Stomach (tissue), 8 donors: ENCODE measurements at regions not wholly inside any gene's neighbourhood (a gene's known extent, or its start where the extent isn't known, plus 50 kb on each side); places are given as distances from the start of the nearest gene placed in this dataset.

ENCODE experiments used
- DNase-seq, 2 donors: peaks; one replicate each; pipeline versions ENCODE4 v3.0.0 to v3.0.0-alpha.2; 2013 to 2019
- H3K27ac ChIP-seq, 5 donors: fragments of 200-600 bp in 4 of 5; sonication (generic) in 4 of 5; one replicate each; pipeline ENCODE4 v1.5.1; 2013 to 2019; ENCODE audit warnings: mild to moderate bottlenecking in 1 of 5, moderate library complexity in 1 of 5
- H3K27me3 ChIP-seq, 3 donors: fragments of 200-600 bp; sonication (generic); one replicate each; pipeline ENCODE4 v1.5.1; 2017 to 2019; ENCODE audit warnings: mixed run types in 1 of 3
- H3K36me3 ChIP-seq, 4 donors: fragments of 200-600 bp; sonication (generic); 1 replicate in 3 of 4; 2 replicates in 1 of 4; pipeline ENCODE4 v1.5.1; 2016 to 2019
- H3K4me1 ChIP-seq, 4 donors: fragments of 200-600 bp; sonication (generic); one replicate each; pipeline ENCODE4 v1.5.1; 2016 to 2019
- H3K4me3 ChIP-seq, 4 donors: fragments of 200-600 bp; sonication (generic) in 3 of 4; one replicate each; pipeline ENCODE4 v1.5.1; 2016 to 2019; ENCODE audit warnings: mild to moderate bottlenecking in 1 of 4
- H3K9me3 ChIP-seq, 4 donors: fragments of 200-600 bp; sonication (generic); one replicate each; pipeline ENCODE4 v1.5.1; 2016 to 2019
- EP300 ChIP-seq: sonication (generic); formaldehyde crosslinking; IDR thresholded peaks from one replicate; pipeline ENCODE4 v1.6.1; 2017; ENCODE audit warnings: antibody characterized with exemption
- POLR2A ChIP-seq, 4 donors: fragments of 450-650 bp; IDR thresholded peaks; one replicate each; pipeline ENCODE4 v1.6.1; 2016; ENCODE audit warnings: antibody characterized with exemption in 4 of 4, control low read depth in 2 of 4, mild to moderate bottlenecking in 1 of 4, moderate library complexity in 1 of 4
- POLR2AphosphoS5 ChIP-seq, 3 donors: sonication (generic); formaldehyde crosslinking; IDR thresholded peaks; one replicate each; pipeline ENCODE4 v1.6.1; 2016; ENCODE audit warnings: antibody characterized with exemption in 3 of 3
- WGBS, 5 donors: extraction: QIAGEN DNeasy Blood & Tissue Kit in 3 of 5; methylation state at CpG; one replicate each; pipeline versions ENCODE4 v1.1.5 to v1.1.7; 2013 to 2018; 5-methylcytosine and 5-hydroxymethylcytosine counted together
- intact Hi-C: fragments of 100-400 bp; cut with DNase I; formaldehyde crosslinking; loops from one replicate; pipeline ENCODE4 v1.15.1; 2023; ENCODE audit warnings: low total_unique reads
- TF ChIP-seq, protein P1 (sequence below), 7 experiments: fragments of 450-650 bp in 4 of 7; fragments of 200-600 bp in 3 of 7; sonication (generic) in 3 of 7; IDR thresholded peaks; one replicate each; pipeline ENCODE4 v1.5.1; 2016 to 2019; ENCODE audit warnings: antibody characterized with exemption in 7 of 7, control low read depth in 2 of 7, mild to moderate bottlenecking in 1 of 7
- donor health status: healthy with polysubstance abuse.
- donor health status: Bipolar disorder and iron deficiency.
- donor health status: healthy.

DNA sequence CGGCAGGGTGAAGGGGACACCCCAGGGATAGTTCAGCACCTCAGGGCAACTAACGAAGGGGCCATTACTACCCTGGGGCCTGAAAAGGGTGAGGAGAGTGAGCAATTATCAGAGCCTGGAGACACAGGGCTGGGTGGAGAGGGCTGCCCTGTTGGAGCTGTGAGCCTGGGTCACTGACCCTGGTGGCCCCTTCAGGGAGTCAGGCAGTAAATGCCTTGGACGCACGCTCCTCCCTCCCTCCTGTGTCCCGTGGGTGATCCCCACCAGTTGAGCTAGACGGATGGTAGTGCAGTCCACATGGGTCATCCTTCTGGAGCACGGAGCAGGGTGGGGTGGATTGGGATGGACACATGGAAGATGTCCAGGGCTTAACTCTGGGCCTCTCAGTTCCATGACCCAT lies 305.3 kb downstream of the PTPRU start:
- peak; percentile 18 to 22 for DNase-seq
- WGBS, 5 donors: 67 to 87% (median 81%) methylated on average over 4 to 7 of the region's 7 CpGs
- H3K9me3 ChIP-seq: no peaks in the 10 kb centered on the region
- no peaks in the 10 kb centered on the region for H3K36me3 ChIP-seq
- intact Hi-C loops: no loop called here
- TF ChIP-seq, protein P1, sequence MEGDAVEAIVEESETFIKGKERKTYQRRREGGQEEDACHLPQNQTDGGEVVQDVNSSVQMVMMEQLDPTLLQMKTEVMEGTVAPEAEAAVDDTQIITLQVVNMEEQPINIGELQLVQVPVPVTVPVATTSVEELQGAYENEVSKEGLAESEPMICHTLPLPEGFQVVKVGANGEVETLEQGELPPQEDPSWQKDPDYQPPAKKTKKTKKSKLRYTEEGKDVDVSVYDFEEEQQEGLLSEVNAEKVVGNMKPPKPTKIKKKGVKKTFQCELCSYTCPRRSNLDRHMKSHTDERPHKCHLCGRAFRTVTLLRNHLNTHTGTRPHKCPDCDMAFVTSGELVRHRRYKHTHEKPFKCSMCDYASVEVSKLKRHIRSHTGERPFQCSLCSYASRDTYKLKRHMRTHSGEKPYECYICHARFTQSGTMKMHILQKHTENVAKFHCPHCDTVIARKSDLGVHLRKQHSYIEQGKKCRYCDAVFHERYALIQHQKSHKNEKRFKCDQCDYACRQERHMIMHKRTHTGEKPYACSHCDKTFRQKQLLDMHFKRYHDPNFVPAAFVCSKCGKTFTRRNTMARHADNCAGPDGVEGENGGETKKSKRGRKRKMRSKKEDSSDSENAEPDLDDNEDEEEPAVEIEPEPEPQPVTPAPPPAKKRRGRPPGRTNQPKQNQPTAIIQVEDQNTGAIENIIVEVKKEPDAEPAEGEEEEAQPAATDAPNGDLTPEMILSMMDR (IDR thresholded peaks at IDR 0.05): no peak
- no peak for TF ChIP-seq POLR2AphosphoS5 (IDR thresholded peaks at IDR 0.05)
- no peak for TF ChIP-seq POLR2A (IDR thresholded peaks at IDR 0.05)
- no peak for TF ChIP-seq EP300
- no peak overlapping the region for H3K27ac ChIP-seq
- H3K4me3 ChIP-seq: no peak overlapping the region
- H3K4me1 ChIP-seq: no peaks in the 10 kb centered on the region
- no peaks in the 10 kb centered on the region for H3K27me3 ChIP-seq

DNA sequence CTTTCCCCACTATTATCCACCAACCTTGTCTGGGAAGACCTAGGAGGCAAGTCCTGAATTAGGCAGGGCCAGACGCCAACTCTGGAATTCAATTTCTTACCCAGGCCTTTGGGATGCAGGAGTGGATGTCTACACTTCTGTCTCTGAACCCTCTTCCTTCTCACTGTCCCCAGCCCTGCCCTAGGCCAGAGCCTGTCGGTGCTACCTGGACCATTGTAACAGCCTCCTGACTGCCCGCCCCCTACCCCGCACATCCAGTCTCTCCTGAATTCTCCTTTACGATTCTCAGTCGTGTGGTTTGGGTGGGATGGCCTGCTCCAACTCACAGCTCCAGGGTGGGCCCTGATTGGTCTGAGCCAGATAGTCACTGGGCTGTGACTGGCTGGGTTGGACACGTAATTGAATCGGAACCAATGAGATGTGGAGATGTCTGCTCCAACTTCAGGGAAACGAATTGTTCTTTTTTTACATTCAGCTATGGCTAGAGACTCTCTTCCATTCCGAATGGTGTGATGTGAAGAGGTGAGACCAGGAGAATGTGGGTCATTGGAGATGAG lies 304.6 kb downstream of the PTPRU start:
- Histone ChIP-seq H3K27me3 (no peaks in the 10 kb centered on the region), H3K4me1 (no peaks in the 10 kb centered on the region), H3K27ac (no peak overlapping the region), H3K4me3 (no peak overlapping the region), H3K9me3 (no peaks in the 10 kb centered on the region), H3K36me3 (no peaks in the 10 kb centered on the region)
- WGBS, 5 donors: 87 to 93% (median 89%) methylated on average over 10 of the region's 10 CpGs
- intact Hi-C loops: no loop called here
- TF ChIP-seq EP300 (no peak), POLR2A (IDR thresholded peaks at IDR 0.05) (no peak), POLR2AphosphoS5 (IDR thresholded peaks at IDR 0.05) (no peak)
- TF ChIP-seq, protein P1 (IDR thresholded peaks at IDR 0.05): no peak
- DNase-seq: peak in 1 of 2 donors; percentile 13

DNA sequence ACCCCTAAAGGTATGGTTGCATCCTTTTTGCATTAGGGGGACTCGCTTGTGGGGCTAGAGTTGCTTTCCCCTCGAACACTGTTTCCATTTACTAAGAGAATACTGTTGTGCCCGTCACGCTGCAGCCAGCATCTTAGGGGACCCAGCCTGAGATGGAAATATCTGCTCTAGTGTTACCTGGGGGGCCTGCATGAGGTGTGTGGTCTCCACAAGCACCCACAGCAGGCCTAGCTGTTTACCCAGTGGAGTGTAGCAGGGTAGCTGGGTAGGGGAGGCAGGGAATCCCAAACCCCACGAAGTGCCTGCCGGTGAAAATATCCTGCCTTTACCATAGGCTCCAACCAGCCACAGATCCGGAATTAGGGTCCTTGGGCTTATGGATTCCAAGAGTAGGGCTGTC lies 303.6 kb downstream of the PTPRU start:
- H3K4me1 ChIP-seq: no peaks in the 10 kb centered on the region
- 80 to 92% (median 88%) methylated on average over 7 of the region's 7 CpGs for WGBS, 5 donors
- intact Hi-C loops: no loop called here
- H3K27me3 ChIP-seq: no peaks in the 10 kb centered on the region
- no peaks in the 10 kb centered on the region for H3K9me3 ChIP-seq
- H3K4me3 ChIP-seq: no peak overlapping the region
- H3K36me3 ChIP-seq: no peaks in the 10 kb centered on the region
- TF ChIP-seq EP300 (no peak), POLR2AphosphoS5 (IDR thresholded peaks at IDR 0.05) (no peak), POLR2A (IDR thresholded peaks at IDR 0.05) (no peak)
- TF ChIP-seq, protein P1 (IDR thresholded peaks at IDR 0.05): no peak
- H3K27ac ChIP-seq: no peak overlapping the region
- DNase-seq: peak in 1 of 2 donors; percentile 4

DNA sequence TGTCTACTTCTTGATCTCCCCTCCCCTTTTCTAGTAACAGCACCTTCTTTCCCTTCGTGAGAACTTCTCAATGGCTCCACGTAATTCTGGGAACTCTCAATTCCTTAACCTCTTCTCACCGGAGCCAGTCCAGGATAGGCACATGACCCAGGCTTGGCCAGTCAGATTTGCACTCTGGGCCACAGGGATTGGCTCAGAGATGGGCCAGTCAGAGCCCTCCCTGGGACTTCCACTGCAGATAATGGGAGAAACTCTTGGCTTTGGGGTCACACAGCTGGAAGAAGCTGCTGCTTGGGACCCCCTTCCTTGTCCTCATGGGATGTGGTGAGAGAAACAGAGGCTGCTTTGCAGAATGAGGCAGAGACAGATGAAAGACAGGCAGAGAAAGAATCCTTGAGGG lies 302.3 kb downstream of the PTPRU start:
- H3K27ac ChIP-seq: no peak overlapping the region
- no peaks in the 10 kb centered on the region for H3K4me1 ChIP-seq
- H3K4me3 ChIP-seq: no peak overlapping the region
- intact Hi-C loops: no loop called here
- no peaks in the 10 kb centered on the region for H3K36me3 ChIP-seq
- H3K9me3 ChIP-seq: no peaks in the 10 kb centered on the region
- no peaks in the 10 kb centered on the region for H3K27me3 ChIP-seq
- TF ChIP-seq, protein P1 (IDR thresholded peaks at IDR 0.05): no peak
- no peak for TF ChIP-seq POLR2AphosphoS5 (IDR thresholded peaks at IDR 0.05)
- TF ChIP-seq POLR2A (IDR thresholded peaks at IDR 0.05): no peak
- TF ChIP-seq EP300: no peak
- 47 to 69% (median 64%) methylated on average over 3 of the region's 3 CpGs for WGBS, 5 donors
- DNase-seq: no peak
